ENCODE measurements at regions not wholly inside any gene's neighbourhood (a gene's known extent, or its start where the extent isn't known, plus 50 kb on each side); places are given as distances from the start of the nearest gene placed in this dataset.
"Not testable (repeated sequence)": the region's sequence is repeated elsewhere in the genome, so short reads cannot be mapped to it uniquely, and the experiment has no call there.

DNA sequence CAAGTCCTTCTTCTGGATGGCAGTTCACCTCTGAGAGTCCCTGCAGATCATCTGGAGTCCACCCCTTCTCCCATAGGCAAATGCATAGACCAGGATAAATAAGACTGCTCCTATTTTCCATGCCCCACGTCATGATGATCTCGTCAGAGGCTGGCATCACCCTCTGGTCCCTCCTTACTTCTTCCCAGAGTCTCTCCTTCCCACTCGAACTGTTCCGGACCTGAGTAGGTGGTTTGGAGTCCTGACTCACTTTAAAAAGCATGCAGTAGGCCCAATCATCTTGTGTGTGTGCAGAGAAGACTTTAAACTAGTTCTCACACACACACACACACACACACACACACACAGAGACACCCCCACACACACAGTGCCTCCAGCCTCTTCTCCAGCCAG, 72.0 kb downstream of the SOX9 start:
- no peaks in the 10 kb centered on the region for H3K27me3 ChIP-seq (ENCODE audit: control insufficient read depth, insufficient read depth, low read length)
- intact Hi-C loops (cut with micrococcal nuclease): no loop called here
- DNase-seq (no peak), ATAC-seq (no peak)
- Mint-ChIP-seq H3K27ac (no peak overlapping the region), H3K4me3 (no peak overlapping the region), H3K27me3 (ENCODE audit: low read depth in 2 of 2) (no peaks in the 10 kb centered on the region), H3K9me3 (peaks cover 9 to 13% of the 10 kb centered on the region in 2 donors), H3K36me3 (no peaks in the 10 kb centered on the region), H3K4me1 (no peaks in the 10 kb centered on the region)
- peaks cover 6% of the 10 kb centered on the region for H3K9me3 ChIP-seq (ENCODE audit: control insufficient read depth, insufficient read depth, low read length)
- 75% methylated on average over 4 of the region's 4 CpGs for WGBS (ENCODE audit: insufficient coverage)
- H3K4me1 ChIP-seq (ENCODE audit: control insufficient read depth, insufficient read depth, low read length): no peaks in the 10 kb centered on the region
- H3K4me3 ChIP-seq (ENCODE audit: low read length): no peak overlapping the region
- TF ChIP-seq, protein P1, sequence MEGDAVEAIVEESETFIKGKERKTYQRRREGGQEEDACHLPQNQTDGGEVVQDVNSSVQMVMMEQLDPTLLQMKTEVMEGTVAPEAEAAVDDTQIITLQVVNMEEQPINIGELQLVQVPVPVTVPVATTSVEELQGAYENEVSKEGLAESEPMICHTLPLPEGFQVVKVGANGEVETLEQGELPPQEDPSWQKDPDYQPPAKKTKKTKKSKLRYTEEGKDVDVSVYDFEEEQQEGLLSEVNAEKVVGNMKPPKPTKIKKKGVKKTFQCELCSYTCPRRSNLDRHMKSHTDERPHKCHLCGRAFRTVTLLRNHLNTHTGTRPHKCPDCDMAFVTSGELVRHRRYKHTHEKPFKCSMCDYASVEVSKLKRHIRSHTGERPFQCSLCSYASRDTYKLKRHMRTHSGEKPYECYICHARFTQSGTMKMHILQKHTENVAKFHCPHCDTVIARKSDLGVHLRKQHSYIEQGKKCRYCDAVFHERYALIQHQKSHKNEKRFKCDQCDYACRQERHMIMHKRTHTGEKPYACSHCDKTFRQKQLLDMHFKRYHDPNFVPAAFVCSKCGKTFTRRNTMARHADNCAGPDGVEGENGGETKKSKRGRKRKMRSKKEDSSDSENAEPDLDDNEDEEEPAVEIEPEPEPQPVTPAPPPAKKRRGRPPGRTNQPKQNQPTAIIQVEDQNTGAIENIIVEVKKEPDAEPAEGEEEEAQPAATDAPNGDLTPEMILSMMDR (IDR thresholded peaks at IDR 0.05): no peak
- no peak overlapping the region for H3K27ac ChIP-seq (ENCODE audit: low read length)
- no peaks in the 10 kb centered on the region for H3K36me3 ChIP-seq (ENCODE audit: control insufficient read depth, insufficient read depth, low read length)

DNA sequence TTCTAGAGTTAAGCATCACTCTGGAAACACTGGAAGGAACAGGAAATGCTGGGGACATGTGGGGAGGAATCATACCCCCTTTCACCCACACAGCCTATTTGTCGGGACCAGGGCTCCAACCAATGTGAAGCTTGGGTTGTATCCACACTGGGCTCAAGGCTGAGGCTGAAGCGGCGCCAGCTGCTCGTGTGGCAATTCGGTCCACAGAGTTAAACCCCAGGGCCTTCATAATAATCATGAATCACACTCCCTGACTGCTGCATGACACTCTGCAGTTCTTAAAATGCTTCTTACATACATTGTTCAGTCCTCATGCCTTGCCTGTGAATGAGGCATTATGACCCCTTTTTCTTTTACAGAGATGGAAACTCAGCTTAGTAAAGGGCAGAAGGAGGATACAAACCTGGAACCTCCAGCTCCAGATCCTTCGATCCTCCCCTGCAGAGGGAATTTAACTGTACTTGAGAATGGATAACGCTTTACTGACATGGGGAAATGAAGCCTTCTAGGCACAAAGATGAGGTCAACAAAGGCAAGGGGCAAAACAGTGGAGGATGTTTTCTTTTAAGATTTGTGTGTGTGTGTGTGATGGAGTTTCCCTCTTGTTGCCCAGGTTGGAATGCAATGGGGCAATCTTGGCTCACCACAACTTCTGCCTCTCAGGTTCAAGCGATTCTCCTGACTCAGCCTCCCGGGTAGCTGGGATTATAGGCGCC, 72.7 kb downstream of the SOX9 start:
- Mint-ChIP-seq H3K36me3 (no peaks in the 10 kb centered on the region), H3K4me1 (no peaks in the 10 kb centered on the region)
- TF ChIP-seq, protein P1 (IDR thresholded peaks at IDR 0.05): no peak

DNA sequence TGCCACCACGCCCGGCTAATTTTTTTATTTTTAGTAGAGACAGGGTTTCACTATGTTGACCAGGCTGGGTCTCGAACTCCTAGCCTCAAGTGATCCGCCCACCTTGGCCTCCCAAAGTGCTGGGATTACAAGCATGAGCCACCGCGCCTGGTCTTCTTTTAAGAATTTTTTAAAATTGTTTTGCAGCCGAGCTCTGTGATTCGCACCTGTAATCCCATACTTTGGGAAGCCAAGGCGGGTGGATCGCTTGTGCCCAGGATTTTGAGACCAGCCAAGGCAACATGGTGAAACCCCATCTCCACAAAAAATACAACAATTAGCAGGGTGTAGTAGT, 73.3 kb downstream of the SOX9 start:
- H3K4me3 ChIP-seq (ENCODE audit: low read length); H3K4me1 Mint-ChIP-seq; H3K27me3 Mint-ChIP-seq (ENCODE audit: low read depth in 2 of 2); H3K9me3 ChIP-seq (ENCODE audit: control insufficient read depth, insufficient read depth, low read length); H3K36me3 Mint-ChIP-seq; H3K4me1 ChIP-seq (ENCODE audit: control insufficient read depth, insufficient read depth, low read length); H3K27me3 ChIP-seq (ENCODE audit: control insufficient read depth, insufficient read depth, low read length); H3K36me3 ChIP-seq (ENCODE audit: control insufficient read depth, insufficient read depth, low read length); H3K27ac Mint-ChIP-seq; DNase-seq; H3K27ac ChIP-seq (ENCODE audit: low read length); intact Hi-C loops (cut with micrococcal nuclease); H3K4me3 Mint-ChIP-seq; ATAC-seq: not testable (repeated sequence)
- whole genome bisulfite sequencing (ENCODE audit: insufficient coverage): 94% methylated on average over 10 of the region's 10 CpGs
- H3K9me3 Mint-ChIP-seq: peaks cover 9 to 13% of the 10 kb centered on the region in 2 donors

More for the DNA sequence above, 72.7 kb downstream of the SOX9 start:
- ATAC-seq (no peak), DNase-seq (no peak)
- H3K9me3 Mint-ChIP-seq: peaks cover 9 to 13% of the 10 kb centered on the region in 2 donors
- H3K27me3 Mint-ChIP-seq (ENCODE audit: low read depth in 2 of 2): no peaks in the 10 kb centered on the region
- H3K9me3 ChIP-seq (ENCODE audit: control insufficient read depth, insufficient read depth, low read length): peaks cover 6% of the 10 kb centered on the region
- H3K27ac Mint-ChIP-seq: no peak overlapping the region
- H3K36me3 ChIP-seq (ENCODE audit: control insufficient read depth, insufficient read depth, low read length): no peaks in the 10 kb centered on the region
- no peaks in the 10 kb centered on the region for H3K4me1 ChIP-seq (ENCODE audit: control insufficient read depth, insufficient read depth, low read length)
- H3K27ac ChIP-seq (ENCODE audit: low read length): no peak overlapping the region
- no peaks in the 10 kb centered on the region for H3K27me3 ChIP-seq (ENCODE audit: control insufficient read depth, insufficient read depth, low read length)
- no peak overlapping the region for H3K4me3 Mint-ChIP-seq
- 82% methylated on average over 10 of the region's 10 CpGs for WGBS (ENCODE audit: insufficient coverage)
- intact Hi-C loops (cut with micrococcal nuclease): no loop called here
- H3K4me3 ChIP-seq (ENCODE audit: low read length): no peak overlapping the region

DNA sequence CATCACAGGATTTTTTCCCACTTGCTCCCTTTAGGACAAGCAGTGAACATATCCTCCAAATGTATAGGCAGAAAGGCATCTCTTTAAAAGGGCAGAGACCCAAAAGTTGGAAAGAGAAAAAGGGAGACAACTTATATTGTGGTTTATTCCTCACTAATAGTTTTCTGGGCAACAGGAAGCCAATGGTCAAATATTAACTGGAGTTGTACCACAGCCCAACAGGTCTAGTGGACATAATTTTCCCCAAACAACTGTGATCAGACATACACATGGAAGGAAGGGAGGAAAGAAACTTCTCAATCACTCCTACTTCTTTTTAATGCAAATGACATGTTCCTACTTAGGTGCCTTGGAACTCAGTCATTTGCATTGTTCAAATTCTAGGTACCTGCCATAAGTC, 78.4 kb downstream of the SOX9 start:
- Histone ChIP-seq H3K36me3 (ENCODE audit: control insufficient read depth, insufficient read depth, low read length) (no peaks in the 10 kb centered on the region), H3K4me1 (ENCODE audit: control insufficient read depth, insufficient read depth, low read length) (no peaks in the 10 kb centered on the region), H3K27me3 (ENCODE audit: control insufficient read depth, insufficient read depth, low read length) (no peaks in the 10 kb centered on the region), H3K4me3 (ENCODE audit: low read length) (no peak overlapping the region), H3K27ac (ENCODE audit: low read length) (no peak overlapping the region), H3K9me3 (ENCODE audit: control insufficient read depth, insufficient read depth, low read length) (peaks cover 6% of the 10 kb centered on the region)
- intact Hi-C loops (cut with micrococcal nuclease): no loop called here
- TF ChIP-seq, protein P1 (IDR thresholded peaks at IDR 0.05): no peak
- H3K27me3 Mint-ChIP-seq (ENCODE audit: low read depth in 2 of 2): no peaks in the 10 kb centered on the region
- H3K9me3 Mint-ChIP-seq: peaks cover 6 to 10% of the 10 kb centered on the region in 2 donors
- ATAC-seq: no peak
- H3K36me3 Mint-ChIP-seq: no peaks in the 10 kb centered on the region
- DNase-seq: no peak
- no peaks in the 10 kb centered on the region for H3K4me1 Mint-ChIP-seq
- no peak overlapping the region for H3K4me3 Mint-ChIP-seq
- H3K27ac Mint-ChIP-seq: no peak overlapping the region

Data from natural killer cell (primary cell).